ENCODE measurements at regions not wholly inside any gene's neighbourhood (a gene's known extent, or its start where the extent isn't known, plus 50 kb on each side); places are given as distances from the start of the nearest gene placed in this dataset.

GRCh38 chr14:83867566-83868225, 1662.2 kb upstream of the FLRT2 start:
- no peak for TF ChIP-seq CTCF (IDR thresholded peaks at IDR 0.05; ENCODE audit: low read length, missing control alignments)
- H3K4me3 ChIP-seq (replicated peaks; ENCODE audit: low read depth, low read length) = no peak overlapping the region
- DNase-seq (ENCODE audit: low read depth) = no peak

DNA sequence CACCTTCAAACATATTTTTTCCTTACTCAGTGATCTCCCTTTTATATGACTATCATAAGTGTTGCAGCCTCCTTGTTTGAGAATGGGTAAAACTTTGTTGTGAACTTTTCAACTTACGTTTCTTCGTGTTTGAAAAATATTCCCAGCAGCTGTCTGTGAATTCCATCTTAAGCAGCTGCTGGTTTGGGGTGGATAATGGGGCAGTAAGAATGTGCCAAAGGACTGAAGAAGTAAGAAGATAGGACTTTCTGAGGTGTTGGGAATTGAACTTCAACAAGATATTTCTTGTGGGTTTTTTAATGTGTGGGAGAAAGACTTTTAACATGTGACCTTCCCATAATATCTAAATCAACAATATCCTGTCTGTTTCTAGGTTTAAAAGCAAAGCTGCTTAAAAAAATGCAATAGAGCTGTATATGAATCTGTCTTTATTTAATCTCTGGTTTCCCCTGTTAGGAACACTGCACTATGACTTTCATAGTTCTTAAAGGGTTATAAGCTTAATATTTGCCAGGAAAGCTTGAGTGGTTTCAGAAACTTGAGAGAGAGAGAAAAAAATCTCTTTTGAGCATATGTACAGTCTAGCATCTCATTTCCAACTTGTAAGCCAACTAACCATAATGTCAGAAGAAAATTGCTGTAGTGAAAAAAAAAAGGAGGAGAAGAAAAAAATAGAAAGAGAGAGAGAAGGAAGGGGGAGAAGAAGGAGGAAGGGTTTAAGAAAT, 1659.2 kb upstream of the FLRT2 start:
- no peak for DNase-seq (ENCODE audit: low read depth)
- no peak for TF ChIP-seq CTCF (IDR thresholded peaks at IDR 0.05; ENCODE audit: low read length, missing control alignments)
- H3K4me3 ChIP-seq (replicated peaks; ENCODE audit: low read depth, low read length) = no peak overlapping the region

- no peak overlapping the region for H3K4me3 ChIP-seq (replicated peaks; ENCODE audit: low read depth, low read length)
- no peak for DNase-seq (ENCODE audit: low read depth)
- no peak for TF ChIP-seq CTCF (IDR thresholded peaks at IDR 0.05; ENCODE audit: low read length, missing control alignments)
Observed at GRCh38 chr14:83873669-83874068, 1656.3 kb upstream of the FLRT2 start.

GRCh38 chr14:83874662-83875061, 1655.3 kb upstream of the FLRT2 start:
- peak; percentile 16 for DNase-seq (ENCODE audit: low read depth)

GRCh38 chr14:83883732-83884131, 1646.2 kb upstream of the FLRT2 start:
- TF ChIP-seq CTCF (IDR thresholded peaks at IDR 0.05; ENCODE audit: low read length, missing control alignments) = no peak
- no peak for DNase-seq (ENCODE audit: low read depth)
- no peak overlapping the region for H3K4me3 ChIP-seq (replicated peaks; ENCODE audit: low read depth, low read length)

More at GRCh38 chr14:83874662-83875061, 1655.3 kb upstream of the FLRT2 start:
- no peak overlapping the region for H3K4me3 ChIP-seq (replicated peaks; ENCODE audit: low read depth, low read length)
- no peak for TF ChIP-seq CTCF (IDR thresholded peaks at IDR 0.05; ENCODE audit: low read length, missing control alignments)

GRCh38 chr14:83885837-83886293, 1644.1 kb upstream of the FLRT2 start:
- no peak for TF ChIP-seq CTCF (IDR thresholded peaks at IDR 0.05; ENCODE audit: low read length, missing control alignments)
- no peak overlapping the region for H3K4me3 ChIP-seq (replicated peaks; ENCODE audit: low read depth, low read length)
- DNase-seq (ENCODE audit: low read depth) = no peak

Data from fibroblast of pulmonary artery (primary cell).